ENCODE measurements at regions not wholly inside any gene's neighbourhood (a gene's known extent, or its start where the extent isn't known, plus 50 kb on each side); places are given as distances from the start of the nearest gene placed in this dataset.

- no peak overlapping the region for H3K27ac ChIP-seq
- ATAC-seq (peak; percentile 68), DNase-seq (no peak)
These were observed 518.7 kb downstream of the MCTP2 start for GRCh38 chr15:94749811-94750617.

GRCh38 chr15:94760348-94760747, 529.0 kb downstream of the MCTP2 start:
- H3K4me3 ChIP-seq, result no peak overlapping the region
- H3K27ac ChIP-seq, result no peak overlapping the region
- H3K36me3 ChIP-seq, result no peaks in the 10 kb centered on the region
- ATAC-seq (no peak), DNase-seq (no peak)
- no peak for TF ChIP-seq CTCF (IDR thresholded peaks at IDR 0.05)
- H3K4me1 ChIP-seq, result no peaks in the 10 kb centered on the region
- no peaks in the 10 kb centered on the region for H3K9me3 ChIP-seq
- H3K27me3 ChIP-seq, result no peaks in the 10 kb centered on the region
- intact Hi-C loops (cut with DNase I), result no loop called here

More at GRCh38 chr15:94749811-94750617, 518.7 kb downstream of the MCTP2 start:
- no peak for TF ChIP-seq CTCF (IDR thresholded peaks at IDR 0.05)
- Histone ChIP-seq H3K4me1 (no peaks in the 10 kb centered on the region), H3K9me3 (no peaks in the 10 kb centered on the region), H3K27me3 (no peaks in the 10 kb centered on the region), H3K36me3 (no peaks in the 10 kb centered on the region), H3K4me3 (no peak overlapping the region)
- intact Hi-C loops (cut with DNase I), result no loop called here

GRCh38 chr15:94761574-94761973, 530.2 kb downstream of the MCTP2 start:
- DNase-seq, result no peak
- no peak for ATAC-seq
- no peak overlapping the region for H3K27ac ChIP-seq
- no peak for TF ChIP-seq CTCF (IDR thresholded peaks at IDR 0.05)
- H3K4me1 ChIP-seq, result no peaks in the 10 kb centered on the region
- H3K4me3 ChIP-seq, result no peak overlapping the region
- no peaks in the 10 kb centered on the region for H3K36me3 ChIP-seq
- no peaks in the 10 kb centered on the region for H3K27me3 ChIP-seq
- intact Hi-C loops (cut with DNase I), result no loop called here
- no peaks in the 10 kb centered on the region for H3K9me3 ChIP-seq

- DNase-seq (no peak), ATAC-seq (no peak)
- Histone ChIP-seq H3K9me3 (no peaks in the 10 kb centered on the region), H3K27ac (no peak overlapping the region), H3K27me3 (no peaks in the 10 kb centered on the region), H3K36me3 (no peaks in the 10 kb centered on the region), H3K4me3 (no peak overlapping the region), H3K4me1 (no peaks in the 10 kb centered on the region)
- no peak for TF ChIP-seq CTCF (IDR thresholded peaks at IDR 0.05)
- intact Hi-C loops (cut with DNase I), result no loop called here
These were observed 537.7 kb downstream of the MCTP2 start for GRCh38 chr15:94769089-94769488.

- Histone ChIP-seq H3K9me3 (no peaks in the 10 kb centered on the region), H3K27me3 (no peaks in the 10 kb centered on the region), H3K36me3 (no peaks in the 10 kb centered on the region), H3K4me1 (no peaks in the 10 kb centered on the region), H3K27ac (no peak overlapping the region), H3K4me3 (no peak overlapping the region)
- no peak for TF ChIP-seq CTCF (IDR thresholded peaks at IDR 0.05)
- DNase-seq (no peak), ATAC-seq (no peak)
- intact Hi-C loops (cut with DNase I), result no loop called here
These were observed 538.8 kb downstream of the MCTP2 start for GRCh38 chr15:94770199-94770598.
